CD4-positive, CD25-positive, alpha-beta regulatory T cell (primary cell): ENCODE measurements at regions not wholly inside any gene's neighbourhood (a gene's known extent, or its start where the extent isn't known, plus 50 kb on each side); places are given as distances from the start of the nearest gene placed in this dataset.
"Not testable (repeated sequence)": the region's sequence is repeated elsewhere in the genome, so short reads cannot be mapped to it uniquely, and the experiment has no call there.

Experiments used
- ATAC-seq, 2 donors: fragments of 150-1000 bp; cut with Tn5 transposase; one replicate each; pipeline ENCODE4 v1.10.0; 2021; ENCODE audit warnings: low read depth in 2 of 2, moderate number of reproducible peaks in 2 of 2, moderate library complexity in 1 of 2
- DNase-seq, 3 donors: peaks; one replicate each; pipeline versions ENCODE4 v3.0.0 to v3.0.0-alpha.2; 2012 to 2022; ENCODE audit warnings: mixed read lengths in 1 of 3
- H3K27ac ChIP-seq: one replicate; pipeline ENCODE4 v1.7.0; 2013; ENCODE audit warnings: mild to moderate bottlenecking, low read length; ENCODE audit not compliant: insufficient read depth, poor library complexity, severe bottlenecking
- H3K27me3 ChIP-seq: one replicate; pipeline ENCODE4 v1.7.0; 2013; ENCODE audit warnings: low read length; ENCODE audit not compliant: control insufficient read depth, insufficient read depth
- H3K36me3 ChIP-seq: one replicate; pipeline ENCODE4 v1.7.0; 2013; ENCODE audit warnings: mild to moderate bottlenecking, low read length, moderate library complexity; ENCODE audit not compliant: control insufficient read depth, insufficient read depth
- H3K4me1 ChIP-seq: 2 replicates; pipeline ENCODE4 v1.7.0; 2013; ENCODE audit warnings: mild to moderate bottlenecking, low read length; ENCODE audit not compliant: insufficient read depth, control insufficient read depth, poor library complexity, severe bottlenecking
- H3K4me3 ChIP-seq: one replicate; pipeline ENCODE4 v1.7.0; 2013; ENCODE audit warnings: low read depth, mild to moderate bottlenecking, low read length, moderate library complexity
- H3K9me3 ChIP-seq, 2 experiments: 1 replicate in 1 of 2; 2 replicates in 1 of 2; pipeline ENCODE4 v1.7.0; 2013; ENCODE audit warnings: low read length in 2 of 2, mild to moderate bottlenecking in 1 of 2, moderate library complexity in 1 of 2; ENCODE audit not compliant: control insufficient read depth in 2 of 2
- H3K27ac Mint-ChIP-seq, 3 donors: one replicate each; pipeline ENCODE4 v1.8.0; 2020 to 2022; ENCODE audit warnings: mild to moderate bottlenecking in 3 of 3, mixed read lengths in 3 of 3, moderate library complexity in 2 of 3
- H3K27me3 Mint-ChIP-seq: one replicate; pipeline ENCODE4 v1.8.0; 2022; ENCODE audit warnings: mild to moderate bottlenecking, mixed read lengths
- H3K36me3 Mint-ChIP-seq: one replicate; pipeline ENCODE4 v1.8.0; 2020; ENCODE audit warnings: mixed read lengths
- H3K4me1 Mint-ChIP-seq, 4 donors: one replicate each; pipeline ENCODE4 v1.8.0; 2020 to 2022; ENCODE audit warnings: mixed read lengths in 4 of 4, mild to moderate bottlenecking in 1 of 4
- H3K4me3 Mint-ChIP-seq, 4 donors: one replicate each; pipeline ENCODE4 v1.8.0; 2020 to 2022; ENCODE audit warnings: mild to moderate bottlenecking in 4 of 4, mixed read lengths in 4 of 4, moderate library complexity in 3 of 4
- H3K9me3 Mint-ChIP-seq, 7 donors: one replicate each; pipeline ENCODE4 v1.8.0; 2020 to 2022; ENCODE audit warnings: mixed read lengths in 7 of 7, mild to moderate bottlenecking in 3 of 7, moderate library complexity in 2 of 7

DNA sequence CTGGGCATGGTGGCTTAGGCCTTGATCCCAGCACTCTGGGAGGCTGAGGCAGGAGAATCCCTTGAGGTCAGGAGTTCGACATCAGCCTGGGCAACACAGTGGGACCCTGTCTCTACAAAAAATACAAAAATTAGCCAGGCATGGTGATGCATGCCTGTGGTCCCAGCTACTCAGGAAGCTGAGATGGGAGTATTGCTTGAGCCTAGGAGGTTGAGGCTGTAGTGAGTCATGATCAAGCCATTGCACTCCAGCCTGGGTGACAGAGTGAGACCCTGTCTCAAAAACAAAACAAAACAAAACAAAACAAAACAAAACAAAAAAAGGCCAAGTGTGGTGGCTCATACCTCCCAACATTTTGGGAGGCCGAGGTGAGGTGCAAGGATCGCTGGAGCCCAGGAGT is 111.8 kb upstream of the XPO1 start:
- peaks cover 1 to 11% of the 10 kb centered on the region in 2 experiments for H3K9me3 ChIP-seq
- not testable (repeated sequence) for H3K27ac ChIP-seq, H3K4me3 ChIP-seq, H3K36me3 ChIP-seq, H3K4me1 Mint-ChIP-seq, H3K36me3 Mint-ChIP-seq, ATAC-seq, H3K27me3 ChIP-seq, H3K4me1 ChIP-seq, H3K4me3 Mint-ChIP-seq, H3K27ac Mint-ChIP-seq, DNase-seq, H3K27me3 Mint-ChIP-seq
- peaks cover 2 to 11% (median 8%) of the 10 kb centered on the region in 7 donors for H3K9me3 Mint-ChIP-seq

DNA sequence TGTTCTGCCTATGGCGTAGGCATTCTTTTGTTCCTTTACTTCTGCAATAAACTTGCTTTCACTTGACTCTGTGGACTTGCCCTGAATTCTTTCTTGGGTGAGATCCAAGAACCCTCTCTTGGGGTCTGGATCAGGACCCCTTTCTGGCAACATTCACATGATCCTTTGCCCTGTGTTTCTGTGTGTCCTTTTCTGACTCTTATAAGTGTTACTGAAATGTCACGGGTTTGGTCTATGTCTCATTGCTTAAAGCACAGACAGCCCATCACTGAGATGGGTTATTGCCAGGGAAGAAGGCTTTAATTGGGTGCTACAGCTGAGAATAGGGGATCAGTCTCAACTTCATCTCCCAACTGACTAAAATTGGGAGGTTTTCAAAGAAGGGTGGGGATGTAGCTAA is 110.9 kb upstream of the XPO1 start:
- peaks cover 12% of the 10 kb centered on the region for H3K27me3 Mint-ChIP-seq
- H3K9me3 Mint-ChIP-seq, result peaks cover 2 to 11% (median 8%) of the 10 kb centered on the region in 7 donors
- DNase-seq, result no peak
- Histone ChIP-seq H3K9me3 (peaks cover 1 to 11% of the 10 kb centered on the region in 2 experiments), H3K27me3 (no peaks in the 10 kb centered on the region), H3K4me3 (no peak overlapping the region), H3K4me1 (no peaks in the 10 kb centered on the region), H3K27ac (no peak overlapping the region), H3K36me3 (no peaks in the 10 kb centered on the region)
- ATAC-seq, result no peak
- no peak overlapping the region for H3K4me3 Mint-ChIP-seq
- no peak overlapping the region for H3K27ac Mint-ChIP-seq
- no peaks in the 10 kb centered on the region for H3K4me1 Mint-ChIP-seq
- no peaks in the 10 kb centered on the region for H3K36me3 Mint-ChIP-seq

DNA sequence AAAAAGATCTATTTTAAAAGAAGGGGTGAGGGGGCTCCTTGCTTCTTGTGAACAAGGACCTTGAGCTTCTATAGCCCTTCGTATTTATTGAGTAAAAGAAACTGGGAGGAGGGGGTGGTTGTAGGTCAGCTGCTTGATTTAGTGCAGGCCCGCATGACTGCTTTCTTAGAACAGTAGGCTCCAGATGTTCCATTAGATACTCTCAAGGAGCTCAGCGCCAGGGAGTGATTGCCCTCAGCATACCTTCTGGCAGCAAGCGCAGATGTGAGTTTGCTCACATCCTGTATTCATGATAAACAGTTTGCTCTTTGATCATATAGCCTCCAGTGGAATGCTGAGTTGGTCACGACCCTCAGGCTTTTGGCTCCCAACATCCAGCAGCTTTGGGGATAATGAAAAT is 108.9 kb upstream of the XPO1 start:
- H3K4me1 Mint-ChIP-seq, result no peaks in the 10 kb centered on the region

DNA sequence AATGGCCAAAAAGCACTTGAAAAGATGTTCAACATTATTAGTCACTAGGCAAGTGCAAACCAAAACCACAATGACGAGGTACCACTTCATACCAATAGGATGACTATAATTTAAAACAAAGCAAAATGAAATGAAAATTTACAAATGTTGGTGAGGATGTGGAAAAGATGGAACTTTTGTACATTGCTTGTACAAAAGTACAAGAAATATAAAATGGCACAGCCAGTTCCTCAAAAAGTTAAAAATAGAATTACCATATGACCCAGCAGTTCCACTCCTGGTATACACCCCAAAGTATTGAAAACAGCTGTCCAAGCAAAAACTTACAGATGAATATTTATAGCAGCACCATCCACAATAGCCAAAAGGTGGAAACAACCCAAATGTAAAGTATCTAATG is 107.8 kb upstream of the XPO1 start:
- Mint-ChIP-seq H3K27me3 (peaks cover 12% of the 10 kb centered on the region), H3K4me3 (no peak overlapping the region), H3K36me3 (no peaks in the 10 kb centered on the region), H3K27ac (no peak overlapping the region), H3K4me1 (no peaks in the 10 kb centered on the region), H3K9me3 (peaks cover 2 to 11% (median 8%) of the 10 kb centered on the region in 7 donors)
- no peak for DNase-seq
- H3K27me3 ChIP-seq, result no peaks in the 10 kb centered on the region
- H3K27ac ChIP-seq, result no peak overlapping the region
- no peak overlapping the region for H3K4me3 ChIP-seq
- peaks cover 1 to 11% of the 10 kb centered on the region in 2 experiments for H3K9me3 ChIP-seq
- no peaks in the 10 kb centered on the region for H3K4me1 ChIP-seq
- H3K36me3 ChIP-seq, result no peaks in the 10 kb centered on the region
- ATAC-seq, result no peak

More for the DNA sequence above, 108.9 kb upstream of the XPO1 start:
- H3K27me3 Mint-ChIP-seq, result peaks cover 12% of the 10 kb centered on the region
- no peak overlapping the region for H3K27ac ChIP-seq
- peaks cover 1 to 11% of the 10 kb centered on the region in 2 experiments for H3K9me3 ChIP-seq
- no peaks in the 10 kb centered on the region for H3K4me1 ChIP-seq
- H3K36me3 Mint-ChIP-seq, result no peaks in the 10 kb centered on the region
- DNase-seq, result no peak
- H3K9me3 Mint-ChIP-seq, result peaks cover 2 to 11% (median 8%) of the 10 kb centered on the region in 7 donors
- H3K27me3 ChIP-seq, result no peaks in the 10 kb centered on the region
- no peaks in the 10 kb centered on the region for H3K36me3 ChIP-seq
- H3K27ac Mint-ChIP-seq, result no peak overlapping the region
- H3K4me3 ChIP-seq, result no peak overlapping the region
- no peak overlapping the region for H3K4me3 Mint-ChIP-seq
- no peak for ATAC-seq

- H3K9me3 ChIP-seq, ATAC-seq, H3K4me3 Mint-ChIP-seq, H3K27ac Mint-ChIP-seq, H3K9me3 Mint-ChIP-seq, H3K36me3 Mint-ChIP-seq, H3K27me3 ChIP-seq, H3K4me1 Mint-ChIP-seq, DNase-seq, H3K4me1 ChIP-seq, H3K27ac ChIP-seq, H3K36me3 ChIP-seq, H3K4me3 ChIP-seq, H3K27me3 Mint-ChIP-seq: not testable (repeated sequence)
Observed at GRCh38 chr2:61643153-61643552, 105.0 kb upstream of the XPO1 start.

- peaks cover 0 to 1% (median 0%) of the 10 kb centered on the region in 7 donors for H3K9me3 Mint-ChIP-seq
- ATAC-seq (no peak), DNase-seq (no peak)
- H3K27me3 Mint-ChIP-seq, result peaks cover 4% of the 10 kb centered on the region
- no peaks in the 10 kb centered on the region for H3K36me3 Mint-ChIP-seq
- no peaks in the 10 kb centered on the region for H3K4me1 Mint-ChIP-seq
- Histone ChIP-seq H3K27me3 (no peaks in the 10 kb centered on the region), H3K4me1 (no peaks in the 10 kb centered on the region), H3K27ac (no peak overlapping the region), H3K4me3 (no peak overlapping the region), H3K9me3 (no peaks in the 10 kb centered on the region), H3K36me3 (no peaks in the 10 kb centered on the region)
- no peak overlapping the region for H3K4me3 Mint-ChIP-seq
- H3K27ac Mint-ChIP-seq, result no peak overlapping the region
Observed at GRCh38 chr2:61640406-61640805, 102.2 kb upstream of the XPO1 start.

DNA sequence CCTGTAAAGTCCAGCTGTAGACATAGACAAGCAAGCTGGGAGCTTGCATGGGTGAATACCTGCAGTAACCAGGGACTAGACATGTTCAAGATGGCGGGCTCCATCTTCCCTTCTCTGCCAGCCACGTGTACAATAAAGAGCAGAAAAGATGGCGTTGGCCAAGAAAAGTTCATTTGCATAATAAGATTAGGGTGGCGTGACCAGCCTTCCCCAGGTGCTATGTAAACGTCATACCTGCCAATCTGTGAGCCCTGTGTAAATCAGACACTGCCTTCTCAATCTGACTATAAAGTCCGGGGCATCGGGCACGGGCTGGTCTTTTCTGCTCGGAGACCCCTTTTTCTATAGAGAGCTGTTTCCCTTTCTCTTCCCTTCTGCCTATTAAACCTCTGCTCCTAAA is 101.6 kb upstream of the XPO1 start:
- H3K9me3 Mint-ChIP-seq, result peaks cover 0 to 1% (median 0%) of the 10 kb centered on the region in 7 donors

GRCh38 chr2:61636686-61637085 is 98.5 kb upstream of the XPO1 start:
- ATAC-seq, result no peak
- no peaks in the 10 kb centered on the region for H3K27me3 Mint-ChIP-seq
- H3K9me3 Mint-ChIP-seq, result no peaks in the 10 kb centered on the region
- H3K4me3 Mint-ChIP-seq, result no peak overlapping the region
- no peaks in the 10 kb centered on the region for H3K4me1 ChIP-seq
- H3K36me3 ChIP-seq, result no peaks in the 10 kb centered on the region
- no peak overlapping the region for H3K4me3 ChIP-seq
- no peak for DNase-seq
- H3K9me3 ChIP-seq, result no peaks in the 10 kb centered on the region
- no peaks in the 10 kb centered on the region for H3K4me1 Mint-ChIP-seq
- no peak overlapping the region for H3K27ac ChIP-seq
- no peaks in the 10 kb centered on the region for H3K36me3 Mint-ChIP-seq
- no peaks in the 10 kb centered on the region for H3K27me3 ChIP-seq
- no peak overlapping the region for H3K27ac Mint-ChIP-seq

More for the DNA sequence above, 101.6 kb upstream of the XPO1 start:
- no peak overlapping the region for H3K4me3 ChIP-seq
- peaks cover 4% of the 10 kb centered on the region for H3K27me3 Mint-ChIP-seq
- no peak overlapping the region for H3K4me3 Mint-ChIP-seq
- H3K27ac Mint-ChIP-seq, result no peak overlapping the region
- ATAC-seq, result no peak
- no peaks in the 10 kb centered on the region for H3K4me1 Mint-ChIP-seq
- H3K36me3 ChIP-seq, result no peaks in the 10 kb centered on the region
- no peaks in the 10 kb centered on the region for H3K4me1 ChIP-seq
- no peak for DNase-seq
- H3K36me3 Mint-ChIP-seq, result no peaks in the 10 kb centered on the region
- no peaks in the 10 kb centered on the region for H3K27me3 ChIP-seq
- H3K9me3 ChIP-seq, result no peaks in the 10 kb centered on the region
- H3K27ac ChIP-seq, result no peak overlapping the region
